OCI-LY7 (cell line): ENCODE measurements at regions not wholly inside any gene's neighbourhood (a gene's known extent, or its start where the extent isn't known, plus 50 kb on each side); places are given as distances from the start of the nearest gene placed in this dataset.

ENCODE experiments used
- BruUV-seq: library from RNA; stranded (reverse); fragments of 400-500 nt; replicated peaks from 2 replicates; lab custom pipeline; 2021; lab: Mats Ljungman, UMichigan
- CTCF ChIA-PET: fragments of 300-600 bp; sonication (Branson Sonifier 250); formaldehyde crosslinking; loops from one replicate; lab custom pipeline; 2022; ENCODE audit warnings: antibody characterized with exemption; ENCODE audit not compliant: unreplicated experiment; lab: Charles Lee
- POLR2A ChIA-PET: fragments of 300-600 bp; sonication (Branson Sonifier 250); formaldehyde crosslinking; loops from one replicate; lab custom pipeline; 2022; ENCODE audit warnings: antibody characterized with exemption; lab: Charles Lee
- DNase-seq: peaks from one replicate; pipeline ENCODE4 v3.0.0-alpha.2; 2015; ENCODE audit warnings: low spot score
- H2AFZ ChIP-seq: fragments of 200-600 bp; sonication (generic), shearing (Covaris generic); 2 replicates; pipeline ENCODE4 v1.6.1; 2014; ENCODE audit warnings: mild to moderate bottlenecking, antibody characterized with exemption, low read length, moderate library complexity
- H3K27ac ChIP-seq: fragments of 200-600 bp; sonication (generic); 2 replicates; pipeline ENCODE4 v1.5.1; 2014; ENCODE audit warnings: mixed run types, low read depth, mild to moderate bottlenecking, moderate library complexity, low read length, inconsistent platforms; ENCODE audit not compliant: poor library complexity, severe bottlenecking
- H3K36me3 ChIP-seq: fragments of 200-600 bp; sonication (generic); 2 replicates; pipeline ENCODE4 v1.6.1; 2014; ENCODE audit warnings: mild to moderate bottlenecking, antibody characterized with exemption, low read length, moderate library complexity, mixed read lengths; ENCODE audit not compliant: insufficient read depth
- H3K4me1 ChIP-seq: fragments of 200-600 bp; sonication (generic); 2 replicates; pipeline ENCODE4 v1.5.1; 2014; ENCODE audit warnings: mild to moderate bottlenecking, low read length; ENCODE audit not compliant: insufficient read depth, poor library complexity, severe bottlenecking
- H3K4me2 ChIP-seq: fragments of 200-600 bp; sonication (generic); 2 replicates; pipeline ENCODE4 v1.6.1; 2014; ENCODE audit warnings: mild to moderate bottlenecking, low read length
- H3K4me3 ChIP-seq: fragments of 200-600 bp; sonication (generic); 2 replicates; pipeline ENCODE4 v1.5.1; 2014; ENCODE audit warnings: mild to moderate bottlenecking, low read depth, low read length; ENCODE audit not compliant: poor library complexity, severe bottlenecking
- H3K79me2 ChIP-seq: fragments of 200-600 bp; sonication (generic); 2 replicates; pipeline ENCODE4 v1.6.1; 2016; ENCODE audit warnings: low read depth, mild to moderate bottlenecking, low read length, moderate library complexity, mixed read lengths; ENCODE audit not compliant: insufficient read depth
- H3K9me2 ChIP-seq: fragments of 200-600 bp; sonication (generic); 2 replicates; pipeline ENCODE4 v1.6.1; 2016; ENCODE audit warnings: mild to moderate bottlenecking, low read length, mixed read lengths; ENCODE audit not compliant: insufficient read depth
- H3K9me3 ChIP-seq: fragments of 200-600 bp; sonication (generic); 2 replicates; pipeline ENCODE4 v1.6.1; 2014; ENCODE audit warnings: mild to moderate bottlenecking, mixed run types, low read length, mixed read lengths
- H4K20me1 ChIP-seq: fragments of 200-600 bp; sonication (generic); 2 replicates; pipeline ENCODE4 v1.6.1; 2014; ENCODE audit warnings: mild to moderate bottlenecking, antibody characterized with exemption, low read length, moderate library complexity, mixed read lengths; ENCODE audit not compliant: insufficient read depth
- EZH2phosphoT487 ChIP-seq: fragments of 200-600 bp; sonication (generic); IDR thresholded peaks from 2 replicates; pipeline ENCODE4 v1.6.1; 2018; ENCODE audit warnings: low read depth, borderline replicate concordance, mild to moderate bottlenecking, mixed run types, antibody characterized with exemption, low read length, moderate library complexity, mixed read lengths
- intact Hi-C: fragments of 100-400 bp; cut with micrococcal nuclease; formaldehyde crosslinking; loops from one replicate; pipeline ENCODE4 v1.10.0; 2022; ENCODE audit not compliant: unreplicated experiment
- TF ChIP-seq, protein P1 (sequence below): fragments of 200-600 bp; sonication (generic); conservative IDR thresholded peaks from 2 replicates; pipeline ENCODE4 v1.5.1; 2014; ENCODE audit warnings: mild to moderate bottlenecking, antibody characterized with exemption, low read length, moderate library complexity, mixed read lengths

DNA sequence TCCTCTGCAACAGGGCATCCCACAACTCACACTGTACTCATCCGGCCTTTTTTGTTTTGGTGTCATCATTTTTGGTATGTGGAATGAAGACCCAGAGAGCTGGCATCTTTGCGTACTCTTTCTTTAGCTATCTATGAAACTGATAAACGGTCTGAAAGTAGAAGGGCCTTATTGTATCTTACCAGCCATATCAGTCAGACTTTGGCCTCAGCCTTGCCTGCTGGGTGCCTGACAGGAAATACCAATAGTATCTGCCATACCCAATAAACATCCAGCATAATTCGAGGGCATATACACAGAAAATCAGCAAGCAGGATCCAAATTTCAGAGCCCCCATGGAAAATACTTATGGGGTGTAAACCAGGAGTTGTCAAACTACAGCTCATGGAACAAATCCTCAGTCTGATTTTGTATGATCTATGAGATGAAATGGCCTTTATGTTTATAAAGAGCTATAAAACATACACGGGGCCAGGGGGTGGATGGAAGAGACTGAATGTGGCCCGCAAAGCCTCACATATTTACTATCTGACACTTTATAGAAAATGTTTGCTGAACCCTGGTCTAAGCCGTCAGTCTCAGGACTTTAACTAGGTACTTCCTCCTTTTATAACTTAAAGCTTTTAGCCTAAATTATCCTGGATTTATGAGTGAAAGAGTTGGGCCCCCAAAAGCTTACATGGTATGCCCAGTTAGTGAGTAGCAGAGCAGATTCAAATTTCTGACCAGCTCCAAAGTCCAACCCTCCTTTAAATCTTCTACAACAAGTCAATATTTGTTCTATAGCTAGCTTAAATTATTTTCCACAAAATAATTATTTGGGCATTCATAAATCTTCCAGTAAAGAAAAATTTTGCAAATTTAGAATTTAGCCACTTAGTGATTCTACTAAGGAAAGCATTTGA lies 308.0 kb upstream of the PUM3 start:
- DNase-seq, result no peak
- H3K27ac ChIP-seq, result no peak overlapping the region
- POLR2A ChIA-PET, result interaction anchor here (0.6 to 0.8 kb wide), 9 partner anchors 16 to 1215 kb away, joined by 3 to 5 read pairs (median 3); no protein-coding TSS in a partner anchor
- H3K36me3 ChIP-seq, result no peaks in the 10 kb centered on the region
- TF ChIP-seq, protein P1, sequence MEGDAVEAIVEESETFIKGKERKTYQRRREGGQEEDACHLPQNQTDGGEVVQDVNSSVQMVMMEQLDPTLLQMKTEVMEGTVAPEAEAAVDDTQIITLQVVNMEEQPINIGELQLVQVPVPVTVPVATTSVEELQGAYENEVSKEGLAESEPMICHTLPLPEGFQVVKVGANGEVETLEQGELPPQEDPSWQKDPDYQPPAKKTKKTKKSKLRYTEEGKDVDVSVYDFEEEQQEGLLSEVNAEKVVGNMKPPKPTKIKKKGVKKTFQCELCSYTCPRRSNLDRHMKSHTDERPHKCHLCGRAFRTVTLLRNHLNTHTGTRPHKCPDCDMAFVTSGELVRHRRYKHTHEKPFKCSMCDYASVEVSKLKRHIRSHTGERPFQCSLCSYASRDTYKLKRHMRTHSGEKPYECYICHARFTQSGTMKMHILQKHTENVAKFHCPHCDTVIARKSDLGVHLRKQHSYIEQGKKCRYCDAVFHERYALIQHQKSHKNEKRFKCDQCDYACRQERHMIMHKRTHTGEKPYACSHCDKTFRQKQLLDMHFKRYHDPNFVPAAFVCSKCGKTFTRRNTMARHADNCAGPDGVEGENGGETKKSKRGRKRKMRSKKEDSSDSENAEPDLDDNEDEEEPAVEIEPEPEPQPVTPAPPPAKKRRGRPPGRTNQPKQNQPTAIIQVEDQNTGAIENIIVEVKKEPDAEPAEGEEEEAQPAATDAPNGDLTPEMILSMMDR, result no peak
- TF ChIP-seq EZH2phosphoT487, result no peak
- no peaks in the 10 kb centered on the region for H3K9me3 ChIP-seq
- no peaks in the 10 kb centered on the region for H3K9me2 ChIP-seq
- no peaks in the 10 kb centered on the region for H3K4me1 ChIP-seq
- H3K4me2 ChIP-seq, result no peak overlapping the region
- BruUV-seq, result no TSS peak
- no peaks in the 10 kb centered on the region for H4K20me1 ChIP-seq
- no peak overlapping the region for H2AFZ ChIP-seq
- no peak overlapping the region for H3K4me3 ChIP-seq
- H3K79me2 ChIP-seq, result no peaks in the 10 kb centered on the region
- intact Hi-C loops, result no loop called here
- CTCF ChIA-PET, result no interaction called here

DNA sequence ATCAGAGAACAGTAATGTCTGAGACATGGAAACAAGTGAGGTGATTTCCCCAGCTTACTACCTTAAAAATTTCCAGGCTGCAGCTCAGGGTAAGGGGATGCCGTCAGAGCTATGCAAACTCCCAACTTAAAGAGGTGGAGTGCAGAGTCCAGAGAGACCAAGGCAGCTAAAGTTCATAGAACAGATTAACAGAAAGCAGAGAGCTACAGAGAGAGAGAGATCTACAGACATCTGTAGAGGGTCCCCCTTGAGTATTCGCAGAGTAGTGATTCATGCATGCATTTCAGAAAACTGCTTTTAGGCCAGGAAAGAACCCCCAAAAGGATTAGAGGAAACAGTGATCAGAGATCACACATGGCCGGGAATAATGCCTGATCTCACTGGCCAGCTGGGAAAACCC lies 306.2 kb upstream of the PUM3 start:
- intact Hi-C loops, result no loop called here
- no peaks in the 10 kb centered on the region for H3K4me1 ChIP-seq
- no peak overlapping the region for H3K27ac ChIP-seq
- H3K36me3 ChIP-seq, result no peaks in the 10 kb centered on the region
- BruUV-seq, result no TSS peak
- DNase-seq, result no peak
- no peaks in the 10 kb centered on the region for H3K9me2 ChIP-seq
- ChIA-PET CTCF (no interaction called here), POLR2A (no interaction called here)
- no peaks in the 10 kb centered on the region for H3K9me3 ChIP-seq
- no peaks in the 10 kb centered on the region for H3K79me2 ChIP-seq
- H2AFZ ChIP-seq, result no peak overlapping the region
- H4K20me1 ChIP-seq, result no peaks in the 10 kb centered on the region
- no peak for TF ChIP-seq EZH2phosphoT487
- TF ChIP-seq, protein P1, result no peak
- no peak overlapping the region for H3K4me3 ChIP-seq
- no peak overlapping the region for H3K4me2 ChIP-seq
